IPS-15b (cell line): ENCODE measurements at regions not wholly inside any gene's neighbourhood (a gene's known extent, or its start where the extent isn't known, plus 50 kb on each side); places are given as distances from the start of the nearest gene placed in this dataset.

ENCODE experiments used
- H3K27me3 ChIP-seq: one replicate; pipeline ENCODE4 v1.6.1; 2013; ENCODE audit warnings: low read length; ENCODE audit not compliant: control insufficient read depth, insufficient read depth
- H3K36me3 ChIP-seq: one replicate; pipeline ENCODE4 v1.6.1; 2013; ENCODE audit warnings: low read length; ENCODE audit not compliant: control insufficient read depth, insufficient read depth
- H3K4me1 ChIP-seq: one replicate; pipeline ENCODE4 v1.6.1; 2013; ENCODE audit warnings: mild to moderate bottlenecking, low read length; ENCODE audit not compliant: control insufficient read depth, insufficient read depth
- H3K4me3 ChIP-seq: one replicate; pipeline ENCODE4 v1.5.1; 2013; ENCODE audit warnings: low read depth, low read length
- H3K9ac ChIP-seq: one replicate; pipeline ENCODE4 v1.6.1; 2013; ENCODE audit warnings: low read depth, mild to moderate bottlenecking, low read length
- H3K9me3 ChIP-seq: one replicate; pipeline ENCODE4 v1.6.1; 2013; ENCODE audit warnings: mild to moderate bottlenecking, low read length; ENCODE audit not compliant: control insufficient read depth, insufficient read depth

DNA sequence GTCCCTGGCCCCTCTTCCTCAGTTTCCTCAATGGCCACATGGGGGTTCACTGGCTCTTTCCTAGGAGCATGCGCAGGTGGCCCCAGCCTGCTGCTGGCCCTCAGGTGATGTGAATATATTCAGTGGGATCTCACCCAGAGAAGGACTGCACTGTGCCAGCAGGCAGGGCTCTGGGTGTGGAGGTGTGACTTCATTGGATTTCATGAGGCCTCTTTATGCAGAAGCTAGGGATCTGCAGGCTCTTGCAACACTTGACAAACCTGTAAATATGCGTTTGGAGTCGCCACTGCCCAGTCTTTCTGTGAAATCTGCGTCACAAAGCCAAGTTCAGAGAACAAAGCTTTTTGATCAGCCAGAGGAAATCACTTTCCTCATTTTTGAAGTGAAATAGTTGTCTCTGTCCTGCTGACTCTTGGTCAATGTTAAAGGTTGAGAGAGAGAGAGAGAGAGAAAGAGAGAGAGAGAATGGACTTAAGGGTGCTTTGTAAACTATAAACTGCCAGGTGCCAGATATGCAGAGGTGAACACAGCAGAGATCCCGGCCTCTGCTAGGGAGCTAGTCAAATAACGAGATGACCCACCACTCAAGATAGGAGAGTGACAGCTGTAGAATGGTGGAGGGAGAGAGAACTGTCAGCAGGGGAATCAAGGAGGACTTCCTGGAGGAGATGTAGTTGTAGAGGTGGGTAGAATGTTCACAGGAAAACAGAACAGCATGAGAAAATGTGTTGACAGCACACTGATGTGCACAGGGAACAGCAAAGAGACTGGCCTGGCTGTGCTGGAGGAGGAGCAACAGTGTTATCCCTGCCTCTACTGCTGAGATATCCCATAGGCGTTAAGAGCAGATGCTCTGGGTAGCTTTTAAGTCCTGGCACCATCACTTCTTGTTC lies 167.0 kb upstream of the ZNF618 start:
- no peak overlapping the region for H3K9ac ChIP-seq
- peaks cover 9% of the 10 kb centered on the region for H3K4me1 ChIP-seq
- no peaks in the 10 kb centered on the region for H3K27me3 ChIP-seq
- H3K9me3 ChIP-seq, result peaks cover 4% of the 10 kb centered on the region
- no peak overlapping the region for H3K4me3 ChIP-seq
- H3K36me3 ChIP-seq, result no peaks in the 10 kb centered on the region

DNA sequence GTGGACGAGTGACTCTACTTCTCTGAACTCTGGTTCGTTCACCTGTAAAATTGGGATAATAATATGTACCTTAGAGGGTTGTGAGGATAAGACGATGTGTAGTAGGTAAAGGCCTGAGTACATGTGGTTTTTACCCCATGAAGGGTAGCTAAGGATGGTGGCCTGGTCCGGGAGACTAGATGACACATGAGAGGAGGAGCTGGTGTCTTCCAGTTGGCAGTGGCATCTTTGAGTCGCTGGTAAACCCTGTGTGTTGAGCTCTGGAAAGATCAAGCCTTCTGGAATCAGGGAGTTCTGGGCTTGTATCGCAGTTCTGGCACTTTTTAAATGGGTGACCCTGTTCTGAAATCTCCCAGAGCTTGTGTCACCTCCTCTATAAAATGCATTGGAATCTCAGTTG lies 166.4 kb upstream of the ZNF618 start:
- Histone ChIP-seq H3K36me3 (no peaks in the 10 kb centered on the region), H3K4me3 (no peak overlapping the region), H3K4me1 (peaks cover 9% of the 10 kb centered on the region), H3K9ac (no peak overlapping the region), H3K27me3 (no peaks in the 10 kb centered on the region), H3K9me3 (peaks cover 4% of the 10 kb centered on the region)

GRCh38 chr9:113711251-113711650 lies 164.9 kb upstream of the ZNF618 start:
- Histone ChIP-seq H3K27me3 (no peaks in the 10 kb centered on the region), H3K9me3 (peaks cover 4% of the 10 kb centered on the region), H3K4me3 (no peak overlapping the region), H3K4me1 (peaks cover 4% of the 10 kb centered on the region), H3K36me3 (no peaks in the 10 kb centered on the region), H3K9ac (no peak overlapping the region)

DNA sequence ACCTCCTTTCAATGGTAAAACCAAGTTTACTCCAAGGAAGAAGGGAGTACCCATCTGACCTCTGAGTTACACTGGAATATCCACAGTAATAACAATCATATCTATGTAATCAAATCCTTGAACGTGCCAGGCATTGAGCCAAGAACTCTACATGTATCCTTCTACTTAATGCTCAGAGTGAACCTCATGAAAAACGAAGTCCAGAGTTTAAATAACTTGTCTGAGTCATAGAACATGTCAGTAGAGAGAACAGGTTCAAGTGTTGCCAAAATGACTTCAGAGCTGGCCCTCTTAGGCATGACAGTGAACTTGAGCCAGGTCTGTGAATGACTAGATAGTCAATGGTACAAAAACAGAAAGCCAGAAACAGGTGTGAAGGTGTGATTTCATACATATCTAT lies 164.1 kb upstream of the ZNF618 start:
- no peaks in the 10 kb centered on the region for H3K27me3 ChIP-seq
- peaks cover 3% of the 10 kb centered on the region for H3K4me1 ChIP-seq
- no peak overlapping the region for H3K9ac ChIP-seq
- no peaks in the 10 kb centered on the region for H3K36me3 ChIP-seq
- no peak overlapping the region for H3K4me3 ChIP-seq
- peaks cover 4% of the 10 kb centered on the region for H3K9me3 ChIP-seq

- no peak overlapping the region for H3K4me3 ChIP-seq
- no peaks in the 10 kb centered on the region for H3K27me3 ChIP-seq
- no peak overlapping the region for H3K9ac ChIP-seq
- no peaks in the 10 kb centered on the region for H3K36me3 ChIP-seq
- H3K4me1 ChIP-seq, result no peaks in the 10 kb centered on the region
- H3K9me3 ChIP-seq, result no peaks in the 10 kb centered on the region
Observed at GRCh38 chr9:113715086-113715485, 161.0 kb upstream of the ZNF618 start.

GRCh38 chr9:113719919-113720318 lies 156.2 kb upstream of the ZNF618 start:
- Histone ChIP-seq H3K9me3 (no peaks in the 10 kb centered on the region), H3K9ac (no peak overlapping the region), H3K27me3 (no peaks in the 10 kb centered on the region), H3K4me1 (peaks cover 5% of the 10 kb centered on the region), H3K4me3 (no peak overlapping the region), H3K36me3 (no peaks in the 10 kb centered on the region)

DNA sequence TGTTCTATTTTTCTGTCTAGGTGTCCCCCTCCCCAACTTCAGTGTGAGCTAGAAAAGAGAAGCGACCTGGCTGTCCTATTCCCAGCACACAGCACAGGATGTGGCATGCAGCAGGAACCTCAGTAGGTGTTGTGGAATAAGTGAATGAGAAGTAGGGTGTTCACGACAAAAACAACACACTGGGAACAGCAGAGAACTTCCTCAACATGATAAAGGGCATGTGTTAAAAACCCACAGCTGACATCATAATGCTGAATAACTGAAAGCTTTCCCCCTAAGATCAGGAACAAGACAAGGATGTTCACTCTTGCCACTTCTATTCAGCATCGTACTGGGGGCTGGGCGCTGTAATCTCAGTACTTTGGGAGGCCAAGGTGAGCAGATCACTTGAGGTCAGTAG lies 155.6 kb upstream of the ZNF618 start:
- H3K4me1 ChIP-seq, result peaks cover 5% of the 10 kb centered on the region
- no peaks in the 10 kb centered on the region for H3K9me3 ChIP-seq
- no peaks in the 10 kb centered on the region for H3K36me3 ChIP-seq
- no peaks in the 10 kb centered on the region for H3K27me3 ChIP-seq
- H3K9ac ChIP-seq, result no peak overlapping the region
- no peak overlapping the region for H3K4me3 ChIP-seq

GRCh38 chr9:113721856-113722255 lies 154.3 kb upstream of the ZNF618 start:
- Histone ChIP-seq H3K4me1 (peaks cover 5% of the 10 kb centered on the region), H3K9ac (no peak overlapping the region), H3K9me3 (no peaks in the 10 kb centered on the region), H3K27me3 (no peaks in the 10 kb centered on the region), H3K4me3 (no peak overlapping the region), H3K36me3 (no peaks in the 10 kb centered on the region)

DNA sequence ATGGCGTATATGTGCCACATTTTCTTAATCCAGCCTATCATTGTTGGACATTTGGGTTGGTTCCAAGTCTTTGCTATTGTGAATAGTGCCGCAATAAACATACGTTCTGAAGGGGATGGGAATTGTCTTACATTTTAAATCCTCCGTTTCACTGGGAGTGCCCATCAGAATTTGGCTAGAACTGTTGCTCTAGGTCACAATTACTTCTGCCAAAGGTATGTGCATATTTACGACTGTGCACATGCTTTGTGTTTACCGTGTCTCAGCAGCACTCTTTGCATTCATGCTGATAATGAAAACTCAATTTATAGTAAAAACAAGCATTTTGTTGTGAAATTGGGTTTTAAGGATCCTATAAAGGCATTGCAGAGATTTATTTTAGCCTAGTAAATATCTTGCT lies 151.9 kb upstream of the ZNF618 start:
- H3K4me1 ChIP-seq, result peaks cover 5% of the 10 kb centered on the region

DNA sequence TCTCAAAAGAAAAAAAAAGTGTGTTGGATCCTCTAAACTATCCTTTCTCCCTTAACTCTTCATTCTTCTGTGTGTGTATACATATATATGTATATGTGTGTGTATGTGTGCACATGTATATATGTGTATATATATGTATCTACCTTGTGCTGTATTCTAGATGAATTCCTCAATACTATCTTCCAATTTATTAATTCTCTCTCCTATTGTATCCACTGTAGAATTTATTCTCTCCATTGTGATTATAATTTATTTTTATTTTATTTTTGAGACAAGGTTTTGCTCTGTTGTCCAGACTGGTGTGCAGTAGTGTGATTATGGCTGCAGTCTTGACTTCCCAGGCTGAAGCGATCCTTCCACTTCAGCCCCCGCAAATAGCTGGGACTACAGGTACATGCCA lies 147.1 kb upstream of the ZNF618 start:
- H3K36me3 ChIP-seq, result no peaks in the 10 kb centered on the region

More for the DNA sequence above, 151.9 kb upstream of the ZNF618 start:
- Histone ChIP-seq H3K27me3 (no peaks in the 10 kb centered on the region), H3K36me3 (no peaks in the 10 kb centered on the region), H3K9ac (no peak overlapping the region), H3K4me3 (no peak overlapping the region), H3K9me3 (no peaks in the 10 kb centered on the region)

GRCh38 chr9:113734826-113735225 lies 141.3 kb upstream of the ZNF618 start:
- Histone ChIP-seq H3K36me3 (no peaks in the 10 kb centered on the region), H3K27me3 (no peaks in the 10 kb centered on the region), H3K4me1 (peaks cover 6% of the 10 kb centered on the region), H3K9me3 (no peaks in the 10 kb centered on the region), H3K9ac (no peak overlapping the region), H3K4me3 (no peak overlapping the region)

More for the DNA sequence above, 147.1 kb upstream of the ZNF618 start:
- no peaks in the 10 kb centered on the region for H3K9me3 ChIP-seq
- H3K4me3 ChIP-seq, result no peak overlapping the region
- no peaks in the 10 kb centered on the region for H3K27me3 ChIP-seq
- H3K4me1 ChIP-seq, result no peaks in the 10 kb centered on the region
- H3K9ac ChIP-seq, result no peak overlapping the region

GRCh38 chr9:113737517-113738271 lies 138.4 kb upstream of the ZNF618 start:
- H3K4me1 ChIP-seq, result peaks cover 6% of the 10 kb centered on the region
- no peaks in the 10 kb centered on the region for H3K36me3 ChIP-seq
- H3K4me3 ChIP-seq, result no peak overlapping the region
- no peaks in the 10 kb centered on the region for H3K27me3 ChIP-seq
- no peak overlapping the region for H3K9ac ChIP-seq
- H3K9me3 ChIP-seq, result no peaks in the 10 kb centered on the region
